ENCODE measurements at regions not wholly inside any gene's neighbourhood (a gene's known extent, or its start where the extent isn't known, plus 50 kb on each side); places are given as distances from the start of the nearest gene placed in this dataset.

DNA sequence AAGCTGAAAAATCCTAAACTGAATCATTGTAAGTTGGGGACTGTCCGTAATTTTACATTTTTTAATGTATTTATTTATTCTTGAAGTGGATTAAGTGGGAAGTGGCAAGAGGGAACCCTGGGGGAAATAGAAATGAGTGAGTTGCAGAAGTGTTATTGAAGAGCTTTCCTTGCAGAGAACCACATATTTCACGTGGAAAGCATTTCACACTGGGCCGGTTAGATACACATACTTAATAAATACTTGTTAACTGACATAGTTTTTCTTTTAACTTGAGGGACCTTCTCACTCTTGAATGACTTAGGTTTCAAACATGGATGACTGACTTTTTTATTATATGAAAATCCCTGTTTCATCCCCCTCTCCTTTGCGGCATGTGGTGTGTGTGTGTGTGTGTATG, 239.3 kb downstream of the LMO4 start:
- H3K36me3 ChIP-seq: no peaks in the 10 kb centered on the region
- H3K9me3 ChIP-seq: no peaks in the 10 kb centered on the region
- no peaks in the 10 kb centered on the region for H3K27me3 ChIP-seq
- WGBS: 92% methylated on average over 4 of the region's 4 CpGs
- H3K4me3 ChIP-seq: no peak overlapping the region
- no peak for TF ChIP-seq POLR2AphosphoS5 (IDR thresholded peaks at IDR 0.05)
- no peak for TF ChIP-seq POLR2A (IDR thresholded peaks at IDR 0.05)
- no peak for TF ChIP-seq CTCF (IDR thresholded peaks at IDR 0.05)
- no peak for TF ChIP-seq EP300 (IDR thresholded peaks at IDR 0.05)
- DNase-seq (ENCODE audit: low spot score in 2 of 2): no peak
- H3K4me1 ChIP-seq: no peaks in the 10 kb centered on the region
- no peak overlapping the region for H3K27ac ChIP-seq

GRCh38 chr1:87568911-87569310, 240.2 kb downstream of the LMO4 start:
- DNase-seq (ENCODE audit: low spot score in 2 of 2): no peak
- no peaks in the 10 kb centered on the region for H3K36me3 ChIP-seq
- no peak overlapping the region for H3K4me3 ChIP-seq
- no peaks in the 10 kb centered on the region for H3K9me3 ChIP-seq
- H3K27me3 ChIP-seq: no peaks in the 10 kb centered on the region
- H3K4me1 ChIP-seq: no peaks in the 10 kb centered on the region
- TF ChIP-seq POLR2A (IDR thresholded peaks at IDR 0.05) (no peak), POLR2AphosphoS5 (IDR thresholded peaks at IDR 0.05) (no peak), CTCF (IDR thresholded peaks at IDR 0.05) (no peak), EP300 (IDR thresholded peaks at IDR 0.05) (no peak)
- WGBS: 75% methylated on average over 3 of the region's 3 CpGs
- H3K27ac ChIP-seq: no peak overlapping the region

DNA sequence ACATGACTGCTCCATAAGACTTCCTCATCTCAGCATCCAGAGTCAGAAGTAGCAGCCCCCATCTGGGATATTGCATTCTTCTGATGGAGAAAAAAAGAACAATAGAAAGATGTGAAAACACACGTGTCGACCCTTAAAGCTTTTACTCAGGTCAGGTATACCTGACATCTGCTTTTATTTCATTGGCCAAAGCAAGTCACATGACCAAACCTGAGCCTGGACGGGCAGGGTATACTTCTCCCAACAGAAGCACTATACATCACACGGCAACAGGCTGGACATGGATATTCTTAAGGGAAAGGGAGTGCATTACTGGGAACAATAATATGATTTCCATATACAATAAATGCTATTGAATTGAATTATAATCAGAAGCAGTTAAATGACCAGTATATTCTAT, 243.3 kb downstream of the LMO4 start:
- Histone ChIP-seq H3K27ac (no peak overlapping the region), H3K36me3 (no peaks in the 10 kb centered on the region), H3K9me3 (no peaks in the 10 kb centered on the region), H3K4me3 (no peak overlapping the region), H3K27me3 (no peaks in the 10 kb centered on the region), H3K4me1 (no peaks in the 10 kb centered on the region)
- TF ChIP-seq POLR2AphosphoS5 (IDR thresholded peaks at IDR 0.05): no peak
- TF ChIP-seq EP300 (IDR thresholded peaks at IDR 0.05): no peak
- no peak for TF ChIP-seq POLR2A (IDR thresholded peaks at IDR 0.05)
- no peak for TF ChIP-seq CTCF (IDR thresholded peaks at IDR 0.05)
- no peak for DNase-seq (ENCODE audit: low spot score in 2 of 2)
- 80% methylated on average over 4 of the region's 4 CpGs for WGBS

DNA sequence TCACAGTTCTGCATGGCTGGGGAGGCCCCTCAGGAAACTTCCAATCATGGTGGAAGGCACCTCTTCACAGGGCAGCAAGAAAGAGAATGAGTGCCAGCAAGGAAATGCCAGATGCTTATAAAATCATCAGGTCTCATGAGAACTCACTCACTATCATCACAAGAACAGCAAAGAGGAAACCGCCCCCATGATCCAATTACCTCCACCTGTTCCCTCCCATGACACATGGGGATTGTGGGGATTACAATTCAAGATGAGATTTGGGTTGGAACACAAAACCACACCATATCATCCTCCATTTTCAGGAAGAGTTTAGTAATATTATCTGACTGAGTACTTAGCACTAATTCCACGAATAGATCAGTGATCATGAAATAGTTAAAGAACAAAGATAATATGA, 244.2 kb downstream of the LMO4 start:
- WGBS: 85% methylated on average over 2 of the region's 2 CpGs
- TF ChIP-seq POLR2A (IDR thresholded peaks at IDR 0.05) (no peak), CTCF (IDR thresholded peaks at IDR 0.05) (no peak), EP300 (IDR thresholded peaks at IDR 0.05) (no peak), POLR2AphosphoS5 (IDR thresholded peaks at IDR 0.05) (no peak)
- Histone ChIP-seq H3K27me3 (no peaks in the 10 kb centered on the region), H3K27ac (no peak overlapping the region), H3K36me3 (no peaks in the 10 kb centered on the region), H3K4me3 (no peak overlapping the region), H3K4me1 (no peaks in the 10 kb centered on the region), H3K9me3 (no peaks in the 10 kb centered on the region)
- DNase-seq (ENCODE audit: low spot score in 2 of 2): no peak

GRCh38 chr1:87575528-87575927, 246.8 kb downstream of the LMO4 start:
- 39% methylated on average over 3 of the region's 3 CpGs for WGBS
- Histone ChIP-seq H3K27ac (no peak overlapping the region), H3K4me3 (no peak overlapping the region)

More at GRCh38 chr1:87575528-87575927, 246.8 kb downstream of the LMO4 start:
- H3K4me1 ChIP-seq: no peaks in the 10 kb centered on the region
- no peaks in the 10 kb centered on the region for H3K27me3 ChIP-seq
- no peaks in the 10 kb centered on the region for H3K36me3 ChIP-seq
- TF ChIP-seq POLR2A (IDR thresholded peaks at IDR 0.05): no peak
- no peak for TF ChIP-seq CTCF (IDR thresholded peaks at IDR 0.05)
- no peak for TF ChIP-seq POLR2AphosphoS5 (IDR thresholded peaks at IDR 0.05)
- TF ChIP-seq EP300 (IDR thresholded peaks at IDR 0.05): no peak
- H3K9me3 ChIP-seq: no peaks in the 10 kb centered on the region
- DNase-seq (ENCODE audit: low spot score in 2 of 2): no peak

Measured in suprapubic skin (tissue), 4 donors.